HG03342 (cell line): ENCODE measurements at regions not wholly inside any gene's neighbourhood (a gene's known extent, or its start where the extent isn't known, plus 50 kb on each side); places are given as distances from the start of the nearest gene placed in this dataset.

Source experiments
- ATAC-seq: cut with Tn5 transposase; IDR thresholded peaks from one replicate; pipeline ENCODE4 v1.9.1; 2021; ENCODE audit warnings: mild to moderate bottlenecking, moderate library complexity; ENCODE audit not compliant: unreplicated experiment

- no peak for ATAC-seq
Observed at GRCh38 chr10:3290550-3290949, 118.0 kb upstream of the PITRM1 start.

- no peak for ATAC-seq
Observed at GRCh38 chr10:3287572-3288445, 115.2 kb upstream of the PITRM1 start.

- ATAC-seq: no peak
Observed at GRCh38 chr10:3282674-3283017, 110.1 kb upstream of the PITRM1 start.

GRCh38 chr10:3281941-3282673 lies 109.5 kb upstream of the PITRM1 start:
- ATAC-seq: no peak

GRCh38 chr10:3278771-3279170 lies 106.2 kb upstream of the PITRM1 start:
- ATAC-seq: no peak

- ATAC-seq: no peak
Observed at GRCh38 chr10:3277566-3277965, 105.0 kb upstream of the PITRM1 start.

GRCh38 chr10:3274414-3274813 lies 101.8 kb upstream of the PITRM1 start:
- no peak for ATAC-seq

- ATAC-seq: no peak
Observed at GRCh38 chr10:3273966-3274365, 101.4 kb upstream of the PITRM1 start.

GRCh38 chr10:3272300-3272699 lies 99.7 kb upstream of the PITRM1 start:
- ATAC-seq: no peak

GRCh38 chr10:3271354-3272115 lies 99.0 kb upstream of the PITRM1 start:
- ATAC-seq: no peak

- ATAC-seq: no peak
Observed at GRCh38 chr10:3270577-3271316, 98.2 kb upstream of the PITRM1 start.

- no peak for ATAC-seq
Observed at GRCh38 chr10:3268025-3268424, 95.4 kb upstream of the PITRM1 start.

GRCh38 chr10:3265088-3265487 lies 92.5 kb upstream of the PITRM1 start:
- no peak for ATAC-seq

GRCh38 chr10:3264161-3264761 lies 91.7 kb upstream of the PITRM1 start:
- no peak for ATAC-seq

GRCh38 chr10:3263747-3264146 lies 91.2 kb upstream of the PITRM1 start:
- no peak for ATAC-seq

- no peak for ATAC-seq
Observed at GRCh38 chr10:3263082-3263481, 90.5 kb upstream of the PITRM1 start.

GRCh38 chr10:3261921-3262320 lies 89.3 kb upstream of the PITRM1 start:
- no peak for ATAC-seq

GRCh38 chr10:3260066-3260834 lies 87.7 kb upstream of the PITRM1 start:
- ATAC-seq: no peak

GRCh38 chr10:3259499-3259898 lies 86.9 kb upstream of the PITRM1 start:
- ATAC-seq: no peak

- no peak for ATAC-seq
Observed at GRCh38 chr10:3258394-3258793, 85.8 kb upstream of the PITRM1 start.
